HG03280 (cell line): ENCODE measurements at regions not wholly inside any gene's neighbourhood (a gene's known extent, or its start where the extent isn't known, plus 50 kb on each side); places are given as distances from the start of the nearest gene placed in this dataset.
"Not testable (repeated sequence)": the region's sequence is repeated elsewhere in the genome, so short reads cannot be mapped to it uniquely, and the experiment has no call there.

ENCODE experiments used
- ATAC-seq: cut with Tn5 transposase; IDR thresholded peaks from one replicate; pipeline ENCODE4 v1.9.1; 2021; ENCODE audit warnings: mild to moderate bottlenecking, moderate library complexity; ENCODE audit not compliant: unreplicated experiment

DNA sequence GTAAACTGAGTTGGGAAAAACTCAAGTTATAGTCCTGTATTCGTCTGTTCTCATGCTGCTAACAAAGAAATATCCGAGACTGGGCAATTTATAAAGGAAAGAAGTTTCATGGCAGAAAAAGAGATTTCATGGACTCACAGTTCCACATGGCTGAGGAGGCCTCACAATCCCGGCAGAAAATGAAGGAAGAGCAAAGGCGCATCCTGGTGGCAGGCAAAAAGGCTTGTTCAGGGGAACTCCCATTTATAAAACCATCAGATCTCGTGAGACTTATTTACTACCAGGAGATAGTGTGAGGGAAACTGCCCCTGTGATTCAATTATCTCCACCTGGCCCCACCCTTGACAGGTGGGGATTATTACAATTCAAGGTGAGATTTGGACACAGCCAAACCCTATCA is 292.6 kb upstream of the SYT1 start:
- no peak for ATAC-seq

DNA sequence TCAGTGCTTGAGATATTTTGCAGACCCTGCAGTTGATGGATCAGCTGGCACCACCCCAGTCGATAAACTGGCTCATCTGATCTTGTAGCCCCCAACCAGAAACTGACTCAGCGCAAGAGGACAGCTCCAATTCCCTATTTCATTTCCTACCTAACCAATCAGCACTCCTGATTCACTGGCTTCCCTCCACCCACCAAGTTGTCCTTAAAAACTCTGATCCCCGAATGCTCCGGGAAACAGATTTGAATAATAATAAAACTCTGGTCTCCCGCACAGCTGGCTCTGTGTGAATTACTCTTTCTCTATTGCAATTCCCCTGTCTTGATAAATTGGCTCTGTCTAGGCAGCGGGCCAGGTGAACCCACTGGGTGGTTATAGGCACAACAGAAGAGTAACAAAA is 289.4 kb upstream of the SYT1 start:
- not testable (repeated sequence) for ATAC-seq

DNA sequence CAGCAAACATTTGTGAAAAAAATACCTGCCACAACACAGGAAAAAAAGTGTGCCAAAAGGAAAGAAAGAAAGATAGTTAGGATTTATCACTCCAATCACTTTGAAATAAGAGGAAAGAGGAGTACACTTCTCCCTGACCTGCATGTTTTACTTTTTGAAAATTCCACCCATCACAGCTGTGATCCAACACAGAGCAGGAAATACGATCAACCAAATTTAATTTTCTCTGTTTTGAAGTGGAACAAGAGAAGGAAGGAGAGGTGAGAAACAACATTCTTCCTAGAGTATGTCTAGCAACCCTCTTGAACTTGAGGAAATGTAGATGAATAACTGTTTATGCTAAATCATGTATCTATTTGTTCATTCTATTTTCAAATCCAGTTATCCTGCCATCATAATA is 284.7 kb upstream of the SYT1 start:
- no peak for ATAC-seq

DNA sequence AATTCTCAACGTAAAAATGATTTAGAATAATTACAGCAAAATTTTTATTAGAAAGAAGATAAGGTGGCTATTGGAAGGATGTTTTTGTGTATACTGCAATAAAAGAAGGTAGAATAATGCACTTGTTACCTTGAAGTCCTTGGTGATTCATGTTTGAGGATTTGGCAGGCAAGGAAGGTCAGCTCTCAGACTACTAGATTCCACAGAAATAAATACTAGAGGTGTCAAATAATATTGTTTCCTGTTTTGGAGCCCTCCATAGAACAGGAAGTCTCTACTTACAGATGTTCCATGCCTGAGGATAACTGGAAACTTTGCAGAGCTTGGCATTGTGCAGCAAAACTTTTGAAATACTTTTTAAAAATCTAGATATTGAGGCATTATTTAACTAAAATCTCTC is 284.3 kb upstream of the SYT1 start:
- no peak for ATAC-seq

DNA sequence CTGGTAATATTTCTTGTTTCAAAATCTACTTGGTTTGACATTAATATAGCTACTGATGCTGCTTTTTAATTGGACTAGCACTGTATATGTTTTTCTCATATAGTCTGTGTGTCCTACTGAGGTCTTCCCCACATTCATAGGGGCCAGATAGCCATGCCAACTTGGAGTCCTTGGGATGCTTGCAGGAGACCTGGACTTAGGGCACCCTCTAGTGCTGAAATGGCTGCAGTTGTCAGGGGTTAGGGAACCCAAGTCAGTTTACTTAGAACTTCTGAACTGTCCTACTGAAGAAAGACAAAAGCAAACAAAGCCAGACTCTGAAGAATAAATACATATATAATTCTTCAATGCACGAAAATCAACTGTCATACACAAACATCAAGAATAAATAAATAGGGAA is 279.9 kb upstream of the SYT1 start:
- ATAC-seq: no peak

DNA sequence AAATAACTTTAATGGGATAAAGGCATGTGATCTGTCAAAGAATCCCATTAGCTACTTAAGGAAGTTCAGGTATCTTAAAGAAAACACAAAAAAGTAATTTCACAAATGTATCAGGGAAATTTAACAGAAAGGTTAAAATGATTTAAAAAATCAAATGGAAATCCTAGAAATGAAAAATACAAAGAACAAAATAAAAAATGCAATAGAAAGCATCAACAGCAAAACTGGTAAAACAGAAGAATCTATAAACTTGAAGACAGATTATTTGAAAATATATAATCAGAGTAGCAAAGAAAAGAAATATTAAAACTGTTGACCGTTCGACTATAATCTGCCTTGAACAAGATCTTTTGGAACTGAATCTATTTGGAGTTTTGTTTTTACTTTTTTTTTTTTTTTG is 279.4 kb upstream of the SYT1 start:
- ATAC-seq: no peak

DNA sequence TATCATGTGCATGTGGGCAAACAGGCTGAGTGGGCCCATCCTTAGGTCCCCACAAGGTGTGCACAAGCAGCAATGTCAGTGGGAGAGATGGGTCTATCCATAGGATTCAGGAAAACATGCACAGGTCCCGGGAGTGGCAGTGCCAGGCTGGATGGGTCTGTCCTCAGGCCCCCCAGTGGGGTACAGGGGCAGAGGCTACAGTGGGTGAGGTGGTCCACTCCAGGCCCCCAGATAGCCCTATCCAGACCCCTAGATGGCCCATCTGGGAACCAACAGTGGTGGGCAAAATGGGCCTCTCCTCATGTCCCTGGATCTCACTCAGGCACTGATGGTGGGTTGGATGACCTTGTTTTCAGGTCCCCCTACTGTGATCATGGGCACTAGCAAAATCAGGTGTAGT is 277.8 kb upstream of the SYT1 start:
- ATAC-seq: no peak

DNA sequence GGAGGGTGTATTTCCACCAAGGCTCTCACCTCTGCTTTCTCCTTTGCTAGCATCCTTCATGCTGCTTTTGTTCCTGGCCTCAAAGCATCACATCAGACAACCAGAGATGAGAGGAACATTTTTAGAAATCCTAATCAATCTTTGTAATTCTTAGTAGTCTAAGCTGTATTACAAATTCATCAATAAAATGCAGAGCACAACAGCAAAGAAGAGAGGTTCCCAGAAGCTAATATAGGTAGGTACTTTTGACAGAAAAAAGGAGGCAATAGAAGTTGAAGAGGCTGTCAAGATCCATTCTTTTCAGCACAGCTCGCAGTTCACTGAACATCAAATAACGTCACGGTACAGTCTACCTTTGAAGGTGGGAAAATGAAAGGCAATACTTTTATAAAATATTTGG is 265.2 kb upstream of the SYT1 start:
- no peak for ATAC-seq

DNA sequence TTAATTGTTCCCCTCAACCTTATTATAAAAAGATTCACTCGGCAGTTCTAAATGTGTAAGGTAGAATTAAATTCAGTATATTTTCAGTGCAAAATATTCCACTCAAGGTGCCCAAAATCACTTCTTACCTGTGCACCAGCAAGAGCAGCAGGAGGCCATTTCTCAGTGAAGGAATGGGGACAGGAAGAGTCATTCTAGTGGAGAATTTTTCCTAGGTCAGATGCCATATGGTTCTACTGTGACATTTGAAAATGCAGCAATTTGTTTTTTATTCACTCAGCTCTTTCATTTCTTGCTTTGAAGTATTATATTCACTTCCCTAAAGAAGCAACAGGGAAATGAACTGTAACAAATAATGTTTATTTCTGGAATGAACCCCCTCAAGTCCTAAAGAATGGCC is 264.0 kb upstream of the SYT1 start:
- ATAC-seq: no peak

DNA sequence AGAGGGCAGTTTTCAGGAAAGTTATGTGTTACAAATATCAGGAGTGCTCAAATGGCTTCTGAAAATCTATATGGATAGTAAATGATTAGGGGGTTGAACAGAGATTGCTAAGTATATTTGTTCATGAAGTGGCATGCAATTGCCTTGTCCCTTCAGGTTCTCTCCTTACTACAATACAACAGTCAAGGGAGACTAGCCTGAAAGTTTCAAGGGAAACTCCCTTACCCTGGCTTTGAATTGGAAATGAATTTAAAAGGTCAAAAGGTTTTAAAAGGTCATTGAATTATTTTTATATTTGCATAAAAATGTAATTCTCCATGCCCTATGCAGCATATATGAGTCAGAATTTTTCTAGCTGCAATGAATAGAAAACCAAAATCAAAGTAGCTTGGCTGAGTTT is 253.1 kb upstream of the SYT1 start:
- no peak for ATAC-seq

DNA sequence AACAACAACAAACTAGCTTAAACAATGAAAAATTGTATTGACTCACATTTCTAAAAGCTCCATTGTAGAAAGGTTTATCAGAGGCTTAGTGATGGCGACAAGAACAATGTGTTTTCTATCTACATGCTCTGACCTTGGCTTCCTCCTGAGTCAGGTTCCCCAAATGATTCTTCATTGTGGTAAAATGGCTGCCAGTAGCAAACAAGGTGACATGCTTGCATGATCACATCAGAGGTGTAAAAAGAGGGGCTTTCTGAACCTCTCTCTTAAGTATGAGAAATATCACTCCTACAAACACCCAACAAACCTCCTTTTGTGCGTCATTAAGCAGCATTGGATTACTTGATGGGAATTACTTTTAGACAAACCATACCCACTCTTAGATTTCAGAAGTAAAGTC is 252.4 kb upstream of the SYT1 start:
- no peak for ATAC-seq

DNA sequence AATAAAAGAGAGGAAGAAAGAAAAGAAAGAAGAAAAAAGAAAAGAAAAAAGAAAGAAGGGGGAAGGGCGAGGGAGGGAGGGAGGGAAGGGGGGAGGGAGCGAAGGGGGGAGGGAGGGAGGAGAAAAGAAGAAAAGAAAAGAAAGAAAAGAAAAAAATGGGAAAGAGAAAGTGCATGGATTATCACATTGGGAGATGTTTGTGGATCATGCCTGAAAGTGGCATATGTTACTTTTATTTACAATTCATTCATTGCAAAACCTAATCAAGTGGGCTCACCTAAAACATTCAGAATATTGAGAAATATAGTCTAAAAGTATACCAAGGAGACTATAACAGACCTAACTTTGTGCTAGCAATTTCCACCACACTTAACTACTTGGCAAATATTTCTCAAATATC is 246.9 kb upstream of the SYT1 start:
- no peak for ATAC-seq

DNA sequence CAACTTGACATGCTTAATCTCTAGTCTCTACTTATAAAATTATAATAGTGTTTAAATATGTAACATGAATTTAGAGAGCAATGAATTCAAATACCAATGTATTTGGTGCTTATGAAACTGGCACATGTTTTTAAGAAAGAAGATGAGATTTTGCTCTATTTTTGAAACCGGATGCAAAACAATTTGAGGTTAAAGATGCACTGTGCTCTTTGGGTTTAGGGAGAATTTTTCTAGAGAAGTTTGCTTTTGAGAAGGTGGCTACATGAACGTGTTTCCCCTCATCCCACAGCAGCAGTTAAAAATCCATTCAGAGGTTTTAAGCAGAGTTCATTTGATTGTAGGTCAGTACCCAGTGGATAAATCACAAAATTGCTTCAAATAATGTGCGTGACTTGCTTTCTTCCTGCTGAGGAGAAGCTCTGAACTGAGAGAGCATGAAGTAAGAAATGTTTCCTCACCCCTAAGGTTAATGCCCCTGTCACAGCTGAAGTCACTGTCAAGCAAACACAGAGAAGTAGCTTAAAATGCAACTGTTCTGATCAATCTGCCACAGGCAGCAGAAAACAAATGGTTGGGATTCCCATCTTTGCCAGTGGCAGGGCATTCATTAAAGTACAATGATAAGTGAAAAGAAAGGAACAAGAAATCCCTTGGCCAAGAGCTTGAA is 241.9 kb upstream of the SYT1 start:
- ATAC-seq: no peak

DNA sequence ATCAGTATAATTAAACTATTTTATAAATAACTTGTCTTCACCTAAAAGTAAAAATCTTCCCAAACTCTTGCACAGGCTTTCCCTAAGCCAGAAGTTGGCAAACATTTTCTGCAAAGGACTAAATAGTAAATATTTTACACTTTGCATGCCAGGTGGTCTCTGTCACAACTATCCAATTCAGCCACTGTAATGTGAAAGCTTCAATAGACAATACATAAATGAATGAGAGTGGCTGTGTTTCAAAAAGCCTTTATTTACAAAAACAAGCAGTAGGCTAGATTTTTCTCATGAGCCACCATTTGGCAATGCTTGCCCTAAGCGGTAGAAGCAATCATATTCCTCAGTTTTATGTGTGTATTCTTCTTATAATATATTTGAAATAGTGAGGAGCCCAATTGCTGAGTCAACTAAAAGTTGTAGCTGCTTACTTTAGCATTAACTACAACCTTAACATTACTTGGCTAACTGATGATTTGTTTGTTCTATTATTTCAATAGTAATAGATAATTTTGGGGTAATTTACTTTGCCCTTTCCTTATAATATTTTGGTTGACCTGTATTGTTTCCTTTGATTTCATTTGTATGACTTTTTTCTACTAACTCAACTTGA is 236.0 kb upstream of the SYT1 start:
- ATAC-seq: no peak

DNA sequence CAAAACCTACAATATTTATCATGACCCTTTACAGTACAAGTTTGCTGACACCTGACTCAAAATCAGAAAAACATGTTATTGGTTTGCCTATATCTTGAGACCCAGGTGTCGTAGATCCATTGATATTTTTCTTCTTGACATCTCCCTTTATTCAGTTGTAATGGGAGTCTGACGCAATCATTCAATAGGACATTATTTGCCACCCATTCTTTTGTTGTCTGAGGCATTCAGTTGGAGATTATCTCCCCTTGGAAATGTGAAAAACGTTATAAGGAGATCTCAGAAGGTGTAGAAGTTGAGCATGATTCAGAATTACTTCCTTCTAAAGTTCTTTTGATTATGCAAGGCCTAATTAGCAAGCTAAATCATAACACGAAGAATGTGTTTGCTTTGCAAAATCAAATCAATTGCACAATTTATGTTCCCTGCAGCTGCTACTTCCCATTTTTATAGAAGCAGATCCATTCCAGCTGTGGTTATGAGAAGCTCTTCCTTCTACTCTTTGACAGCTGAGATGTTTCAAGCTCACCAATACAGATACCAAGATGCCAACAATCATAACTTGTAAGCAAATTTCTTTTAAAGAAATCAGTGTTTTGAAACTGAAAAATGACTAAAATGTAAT is 228.2 kb upstream of the SYT1 start:
- ATAC-seq: no peak

DNA sequence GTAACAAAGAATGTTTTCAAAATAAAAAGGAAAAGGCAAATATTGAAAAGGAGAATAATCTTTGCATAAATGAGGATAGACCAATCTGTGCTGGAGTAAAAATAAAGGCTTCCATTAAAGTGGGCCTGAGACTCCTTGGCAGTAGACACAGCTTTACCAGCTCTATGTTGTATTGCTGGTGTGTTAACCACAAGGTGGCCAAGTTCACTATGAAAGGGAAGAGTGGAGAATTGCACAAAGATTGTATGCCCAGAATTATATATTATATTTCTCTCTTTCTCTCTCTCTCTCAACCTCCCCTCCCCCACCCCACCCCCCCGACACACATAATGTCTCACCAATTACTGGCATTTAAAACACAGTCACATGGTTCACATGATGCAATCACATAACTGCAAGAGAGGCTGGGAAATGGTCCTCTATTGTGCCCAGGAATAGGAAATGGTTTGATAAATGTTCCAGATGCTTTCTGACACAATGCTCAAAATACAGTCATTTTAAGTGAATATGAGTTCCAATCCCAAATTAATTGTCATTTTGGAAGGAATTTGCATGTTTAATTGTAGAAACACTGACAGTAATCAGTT is 222.6 kb upstream of the SYT1 start:
- no peak for ATAC-seq

DNA sequence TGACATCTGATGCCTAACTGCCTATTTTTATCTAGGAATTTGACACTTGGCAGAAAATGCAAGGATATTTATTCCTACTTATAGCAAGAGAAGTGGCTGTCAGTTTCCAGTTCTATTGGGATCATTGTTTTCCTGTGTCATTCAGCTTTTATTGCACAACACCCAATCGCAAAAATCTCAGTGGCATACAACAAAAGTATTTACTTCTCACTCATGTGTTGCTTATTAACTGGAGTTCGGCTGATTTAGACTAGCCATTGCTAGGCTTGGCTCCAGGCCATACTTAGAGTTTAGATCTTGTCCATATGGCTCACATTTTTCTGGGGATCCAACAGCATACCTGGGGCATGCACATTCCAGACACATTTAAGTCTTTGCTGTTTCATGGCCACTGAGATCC is 218.6 kb upstream of the SYT1 start:
- no peak for ATAC-seq

DNA sequence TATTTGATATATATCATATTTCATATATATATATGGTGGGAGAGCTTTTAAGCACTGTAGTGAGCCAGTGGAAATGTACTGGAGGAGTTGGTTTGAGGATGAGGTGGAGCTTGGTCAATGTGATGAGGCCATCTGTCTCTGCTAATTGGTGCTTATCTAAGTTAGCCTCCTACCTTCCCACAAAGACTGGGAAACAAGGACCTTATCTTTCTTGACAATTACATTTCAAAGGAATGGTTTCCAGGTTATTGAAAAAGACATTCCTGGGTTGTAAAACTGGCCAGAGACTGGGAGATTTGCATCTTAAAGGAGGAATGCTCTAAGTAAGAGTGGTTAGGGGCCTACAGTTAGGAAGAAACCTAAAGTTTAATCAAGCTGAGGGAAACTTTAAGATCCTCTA is 212.8 kb upstream of the SYT1 start:
- no peak for ATAC-seq

DNA sequence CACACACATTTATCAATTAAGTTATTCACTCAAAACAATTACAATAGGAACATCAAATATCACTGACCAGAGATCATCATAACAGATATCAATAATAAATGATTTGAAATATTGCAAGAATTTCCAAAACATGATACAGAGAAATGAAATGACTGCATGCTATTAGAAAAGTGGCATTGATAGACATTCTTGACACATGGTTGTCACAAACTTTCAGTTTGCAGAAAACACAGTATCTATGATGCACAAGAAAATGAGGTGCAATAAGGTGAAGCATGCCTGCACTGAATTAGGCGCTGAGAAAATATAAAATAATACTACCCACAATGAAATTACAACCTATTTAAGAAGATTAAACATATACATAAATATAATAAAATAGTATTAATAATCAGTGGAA is 198.0 kb upstream of the SYT1 start:
- ATAC-seq: no peak

DNA sequence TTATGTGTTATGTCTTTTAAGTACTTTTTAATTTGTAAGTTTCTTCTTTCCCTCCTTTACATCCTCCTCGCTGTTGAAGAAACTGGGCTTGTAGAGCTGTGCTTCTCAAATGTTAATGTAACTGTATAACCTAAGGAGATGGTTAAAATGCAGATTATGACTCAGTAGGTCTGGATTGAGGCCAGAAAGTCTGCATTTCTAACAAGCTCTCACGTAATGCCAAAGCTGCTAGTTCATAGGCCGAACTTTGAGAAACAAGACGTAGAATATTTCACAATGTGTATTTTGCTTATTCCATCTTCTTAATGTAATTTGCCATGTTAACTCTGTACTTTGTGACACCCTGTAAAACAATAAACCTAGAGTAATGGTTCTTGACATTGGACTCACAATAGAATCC is 193.3 kb upstream of the SYT1 start:
- ATAC-seq: no peak

DNA sequence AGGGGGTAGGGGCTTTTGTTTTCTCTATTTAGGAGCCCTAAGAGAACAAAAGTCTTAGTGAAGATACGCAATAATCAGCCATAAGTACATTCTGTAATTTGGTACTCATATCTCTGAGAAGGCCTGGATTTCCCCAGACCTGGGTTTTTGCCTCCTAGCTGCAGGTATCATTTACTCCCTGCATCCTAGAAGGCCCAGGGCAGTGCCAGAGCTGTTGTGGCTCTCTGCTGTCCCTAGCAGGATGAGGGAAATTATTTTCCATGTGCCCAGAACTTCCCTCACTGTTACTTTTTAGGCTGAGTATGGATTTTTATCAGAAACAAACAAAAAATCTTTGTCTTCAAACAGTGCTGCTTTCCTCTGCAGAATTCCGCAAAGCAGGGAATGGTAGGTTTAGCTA is 192.5 kb upstream of the SYT1 start:
- no peak for ATAC-seq

DNA sequence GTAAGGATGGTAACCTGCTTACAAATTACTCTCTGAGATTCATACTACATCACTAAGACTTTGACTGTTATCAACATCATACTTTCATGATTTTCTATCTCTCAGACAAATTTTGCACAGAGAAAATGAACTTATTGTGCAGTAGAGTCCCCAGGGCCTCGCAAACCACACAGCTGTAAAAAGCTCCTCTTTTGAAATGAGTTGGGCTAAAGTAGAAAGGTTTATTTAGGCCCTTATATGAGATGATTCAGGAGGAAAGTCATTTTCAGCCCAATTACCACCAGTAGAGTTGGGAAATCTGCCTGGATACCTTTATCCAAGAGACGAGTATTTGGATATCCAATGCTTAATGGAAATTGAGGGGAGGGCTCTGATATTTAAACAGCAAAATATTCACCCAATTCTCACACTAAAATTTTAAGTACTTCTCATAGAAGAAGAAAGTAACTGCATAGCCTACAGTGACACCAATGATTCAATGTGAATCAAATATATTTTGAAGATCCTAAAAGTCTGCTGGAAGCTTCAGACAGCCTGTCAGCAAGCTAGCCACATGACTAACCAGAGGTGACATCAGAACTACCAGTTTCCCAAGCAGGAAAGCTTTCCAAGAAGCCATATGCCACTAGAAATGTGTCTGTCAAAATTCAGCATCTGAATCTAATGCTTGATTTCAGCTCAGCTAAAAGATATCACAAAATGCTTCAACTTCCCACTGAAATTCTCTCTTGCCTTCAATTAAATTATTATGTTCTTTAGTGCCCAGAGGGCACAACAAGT is 190.1 kb upstream of the SYT1 start:
- no peak for ATAC-seq
